HK-2 (cell line): ENCODE measurements at regions not wholly inside any gene's neighbourhood (a gene's known extent, or its start where the extent isn't known, plus 50 kb on each side); places are given as distances from the start of the nearest gene placed in this dataset.
"Not testable (repeated sequence)": the region's sequence is repeated elsewhere in the genome, so short reads cannot be mapped to it uniquely, and the experiment has no call there.

Source experiments
- DNase-seq: peaks from one replicate; pipeline ENCODE4 v3.0.0-alpha.2; 2018; ENCODE audit not compliant: unreplicated experiment

DNA sequence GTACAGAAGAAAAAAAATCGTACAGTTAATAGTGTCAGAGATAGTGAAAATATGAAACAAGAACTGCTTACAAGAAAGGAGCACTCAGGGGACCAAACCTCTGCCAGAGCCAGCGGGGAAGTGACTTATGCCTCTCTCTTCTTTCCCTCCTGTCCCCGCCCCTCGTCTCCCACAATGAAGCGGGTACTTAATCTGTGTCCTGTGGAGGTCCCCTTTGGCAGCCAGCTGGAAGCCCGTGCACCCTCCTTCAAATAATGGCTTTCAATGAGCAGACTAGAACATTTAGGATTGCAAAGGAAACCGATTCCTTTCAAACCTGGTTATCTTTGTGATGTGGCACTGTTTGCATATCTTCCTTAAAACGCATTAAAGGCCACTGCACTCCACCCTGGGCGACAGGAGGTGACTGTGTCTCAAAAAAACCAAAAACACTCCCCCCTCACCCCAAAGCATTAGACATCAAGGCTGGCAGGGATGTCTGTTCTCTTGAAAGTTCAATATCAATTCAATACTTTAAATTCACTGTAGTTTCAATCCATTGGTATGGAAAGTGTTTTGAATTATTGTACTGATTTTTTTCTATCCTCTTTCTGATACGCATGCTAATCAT lies 51.7 kb downstream of the PPIAL4C start:
- not testable (repeated sequence) for DNase-seq

DNA sequence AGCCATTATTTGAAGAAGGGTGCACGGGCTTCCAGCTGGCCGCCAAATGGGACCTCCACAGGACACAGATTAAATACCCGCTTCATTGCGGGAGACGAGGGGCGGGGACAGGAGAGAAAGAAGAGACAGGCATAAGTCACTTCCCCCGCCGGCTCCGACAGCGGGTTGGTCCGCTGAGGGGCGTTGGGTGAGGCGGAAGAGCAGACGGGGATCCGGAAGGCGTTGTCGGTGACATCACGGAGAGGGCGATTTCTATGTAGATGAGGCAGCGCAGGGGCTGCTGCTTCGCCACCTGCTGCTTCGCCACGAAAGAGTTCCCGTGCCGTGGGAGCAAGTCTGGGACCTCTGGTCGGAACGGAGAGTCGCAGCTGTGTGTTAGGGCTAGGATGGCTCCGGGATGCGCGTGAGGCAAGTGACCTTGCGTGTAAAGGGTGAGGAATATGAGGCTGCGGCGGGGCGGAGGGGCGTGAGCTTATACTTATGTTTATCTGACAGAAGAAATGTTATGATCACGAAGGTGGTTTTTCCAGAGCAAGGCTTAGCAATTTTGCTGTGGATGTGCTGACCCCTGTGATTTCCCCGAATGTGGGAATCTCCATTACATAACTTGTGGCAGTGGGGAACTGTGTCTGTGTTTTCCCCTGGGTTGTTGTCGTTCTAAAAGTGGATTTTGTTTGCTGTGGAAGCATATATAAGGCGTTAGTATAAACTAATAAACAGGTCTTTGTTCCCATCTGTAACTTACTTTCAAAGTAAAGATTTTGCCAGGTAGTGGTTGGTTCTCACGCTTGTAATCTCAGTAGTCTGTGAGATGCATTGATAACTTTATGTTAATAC lies 52.9 kb downstream of the PPIAL4C start:
- peak; percentile 81 for DNase-seq

DNA sequence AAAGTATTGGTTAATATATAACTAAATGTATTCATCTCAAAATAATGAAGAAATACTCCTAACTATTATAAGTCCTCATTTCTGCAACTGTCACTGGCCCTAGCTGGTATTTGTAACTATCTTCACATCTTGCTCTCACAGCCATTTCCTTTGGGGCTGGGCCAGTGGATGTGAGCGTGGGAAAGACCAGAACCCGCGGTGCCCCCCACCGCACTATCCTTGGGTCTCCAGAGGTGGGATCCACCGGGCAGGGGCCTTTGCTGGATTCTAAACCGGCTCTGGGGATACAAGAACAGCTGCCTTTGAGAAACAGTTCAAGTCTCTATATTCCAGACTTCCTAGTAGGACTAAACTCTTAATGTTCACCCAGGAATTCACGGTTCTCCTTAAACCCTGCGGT lies 54.8 kb downstream of the PPIAL4C start:
- not testable (repeated sequence) for DNase-seq

DNA sequence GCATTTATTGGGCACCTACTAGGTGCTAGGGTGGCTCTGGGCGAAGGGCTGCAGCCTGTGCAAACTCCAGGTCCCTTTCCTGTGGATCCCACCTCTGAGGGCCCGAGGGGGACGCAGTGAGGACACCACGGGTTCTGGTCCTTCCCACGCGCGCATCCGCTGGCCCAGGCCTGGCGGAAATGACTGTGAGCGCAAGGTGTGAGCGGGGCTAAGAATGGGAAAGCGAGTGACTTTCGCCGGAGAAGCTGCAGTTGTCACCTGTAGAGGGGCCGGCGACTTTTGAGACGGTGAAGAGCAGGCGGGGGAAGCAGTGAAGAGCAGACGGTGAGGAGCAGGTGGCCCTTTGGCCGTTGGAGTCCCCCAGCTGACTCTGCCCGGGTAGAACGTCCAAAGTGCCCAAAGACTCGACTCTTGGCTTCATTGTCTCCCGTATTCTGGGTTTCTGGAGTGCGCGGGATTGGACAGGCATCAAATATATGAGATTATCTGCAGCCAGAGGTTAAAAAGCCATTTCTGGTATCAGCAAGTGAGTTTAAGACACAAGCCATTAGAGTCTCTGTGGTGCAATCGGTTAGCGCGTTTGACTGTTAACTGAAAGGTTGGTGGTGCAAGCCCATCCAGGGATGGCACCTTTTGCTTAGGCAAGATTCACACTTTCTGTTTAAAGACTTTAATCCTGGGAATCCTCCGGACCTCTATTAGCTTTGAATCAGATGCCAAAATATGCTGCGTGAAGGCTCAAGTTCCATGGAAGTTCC lies 55.4 kb downstream of the PPIAL4C start:
- DNase-seq: not testable (repeated sequence)

DNA sequence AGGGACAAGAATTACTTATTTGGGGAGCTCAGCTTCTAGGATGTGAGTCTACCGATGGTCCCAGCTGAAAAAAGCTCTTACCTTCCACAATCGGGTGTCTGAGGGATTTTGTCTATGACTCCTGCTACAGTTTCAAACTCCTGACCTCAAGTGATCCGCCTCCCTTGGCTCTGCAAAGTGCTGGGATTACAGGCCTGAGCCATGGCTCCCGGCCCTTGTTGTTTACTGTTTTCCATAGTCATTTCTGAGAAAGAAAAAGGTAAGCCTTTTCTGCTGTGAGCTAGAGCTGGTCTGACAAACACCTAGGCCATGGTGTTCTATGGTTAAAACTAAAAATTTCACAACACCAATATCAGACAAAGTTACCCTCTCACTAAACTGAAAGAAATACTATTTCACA lies 57.5 kb downstream of the PPIAL4C start:
- not testable (repeated sequence) for DNase-seq

DNA sequence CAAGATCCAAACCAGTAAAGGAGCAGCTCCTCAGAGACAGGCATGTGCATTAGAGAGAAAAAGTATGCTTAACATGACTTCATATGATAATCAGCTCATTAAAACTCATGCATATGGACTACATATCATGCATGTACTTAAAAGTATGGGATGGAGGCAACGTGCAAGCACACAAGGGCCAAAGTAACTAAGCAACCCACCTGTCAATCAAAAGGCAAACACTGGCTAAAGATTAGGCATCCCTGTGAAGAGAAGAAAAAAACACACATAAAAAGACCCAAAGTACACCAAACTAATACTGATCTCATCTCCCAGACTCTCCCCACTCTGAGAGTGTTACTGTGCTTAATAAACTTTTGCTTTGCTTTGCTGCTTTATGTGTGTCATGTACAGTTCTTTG lies 61.2 kb downstream of the PPIAL4C start:
- not testable (repeated sequence) for DNase-seq

DNA sequence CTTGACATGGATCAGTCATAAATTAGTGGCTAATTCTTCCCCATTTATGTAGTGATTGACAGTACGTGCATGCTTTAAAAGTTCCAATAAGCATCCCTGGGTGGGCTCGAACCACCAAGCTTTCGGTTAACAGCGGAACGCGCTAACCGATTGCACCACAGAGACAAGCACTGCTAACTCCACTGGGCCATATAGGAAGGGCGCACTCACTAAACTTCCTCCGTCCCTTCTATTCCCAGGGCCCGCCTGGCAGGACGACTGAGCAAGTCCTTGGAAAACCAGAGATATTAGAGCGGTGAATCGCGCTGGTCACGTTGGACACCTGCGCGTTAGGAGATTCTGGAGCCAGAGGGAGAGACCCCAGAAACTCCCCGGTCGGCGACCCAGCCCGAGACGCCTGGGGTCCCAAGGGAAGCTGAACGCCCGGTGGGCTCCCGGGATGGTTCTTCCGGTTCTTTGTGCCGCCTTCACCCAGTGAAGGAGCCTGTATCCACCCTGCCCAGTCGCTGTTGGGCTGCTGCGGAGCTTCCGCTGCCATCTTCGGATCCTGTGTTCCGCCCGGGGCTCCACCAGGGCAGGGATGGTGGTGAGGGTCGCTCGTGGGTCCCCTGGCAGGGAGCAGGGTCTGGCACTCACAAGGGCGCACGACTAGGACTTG lies 62.8 kb downstream of the PPIAL4C start:
- not testable (repeated sequence) for DNase-seq

DNA sequence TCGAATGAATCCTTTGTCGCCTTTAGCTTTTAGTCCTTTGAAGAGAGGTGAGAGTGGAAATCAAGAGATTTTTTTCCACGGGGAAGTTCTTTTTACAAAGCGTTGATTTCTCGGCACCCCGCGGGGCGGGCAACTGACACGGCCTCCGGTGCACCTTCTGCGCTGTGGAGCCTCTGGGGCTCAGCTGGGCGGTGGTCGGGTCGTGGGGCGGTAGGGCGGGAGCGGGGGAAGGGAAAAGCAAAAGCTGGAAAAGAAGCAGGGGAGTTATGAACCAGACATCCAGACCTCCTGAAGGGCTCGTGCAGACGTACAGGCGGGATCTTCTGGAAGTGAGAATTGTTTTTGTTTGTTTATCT lies 63.3 kb downstream of the PPIAL4C start:
- not testable (repeated sequence) for DNase-seq

DNA sequence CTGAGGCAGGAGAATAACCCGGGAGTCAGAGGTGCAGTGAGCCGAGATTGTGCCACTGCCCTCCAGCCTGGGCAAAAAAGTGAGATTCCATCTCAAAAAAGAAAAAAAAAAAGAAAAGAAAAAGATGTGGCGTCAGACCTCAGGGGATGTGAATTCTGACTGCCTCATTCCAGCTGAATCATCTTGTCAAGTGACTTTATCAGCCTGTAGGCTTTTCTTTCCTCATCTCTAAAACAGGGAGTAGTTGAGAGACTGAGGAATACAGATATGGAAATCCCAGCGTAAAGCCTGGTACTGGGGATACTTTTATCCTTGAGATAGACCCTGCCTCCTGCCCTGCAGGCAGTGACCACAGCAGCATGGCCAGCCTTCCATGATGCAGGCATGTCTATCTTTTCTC lies 74.1 kb downstream of the PPIAL4C start:
- not testable (repeated sequence) for DNase-seq

DNA sequence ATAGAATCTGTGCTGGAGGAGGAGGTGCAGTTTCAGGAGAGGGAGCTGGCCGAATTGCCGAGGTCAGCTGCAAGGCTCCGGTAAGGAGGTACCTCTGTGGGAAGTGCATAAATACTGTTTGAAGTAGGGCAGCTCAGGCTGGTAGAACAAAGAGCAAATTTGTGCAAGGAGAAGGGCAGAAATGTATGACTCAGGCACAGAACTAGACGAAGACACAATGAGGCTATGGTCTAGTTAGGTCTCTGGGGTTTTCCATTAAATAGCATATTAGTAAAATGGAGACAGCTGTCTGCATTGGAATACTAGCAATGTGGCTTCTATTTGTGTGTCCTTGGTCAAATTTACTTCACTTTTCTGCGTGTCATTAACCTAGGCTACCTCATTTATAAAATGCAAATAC lies 74.5 kb downstream of the PPIAL4C start:
- DNase-seq: not testable (repeated sequence)

DNA sequence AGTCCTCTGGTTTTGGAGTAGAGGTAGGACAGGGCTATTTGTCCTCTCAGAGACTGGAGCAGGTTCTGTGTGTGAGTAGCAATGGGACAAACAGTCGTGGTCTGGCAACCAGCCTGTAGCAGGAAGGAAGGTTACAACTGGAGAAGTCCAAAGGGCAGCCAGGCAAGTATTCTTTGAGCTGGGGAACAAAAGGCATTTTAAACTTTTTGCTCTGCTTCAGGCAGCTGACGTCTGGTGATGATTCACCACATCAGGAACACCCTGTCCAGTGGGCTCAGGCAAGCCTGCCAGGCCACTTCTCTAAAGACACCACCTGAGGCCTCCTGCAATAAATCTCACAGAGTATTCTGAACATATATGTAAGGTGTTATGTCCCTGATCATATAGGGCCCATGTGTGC lies 81.0 kb downstream of the PPIAL4C start:
- DNase-seq: not testable (repeated sequence)

DNA sequence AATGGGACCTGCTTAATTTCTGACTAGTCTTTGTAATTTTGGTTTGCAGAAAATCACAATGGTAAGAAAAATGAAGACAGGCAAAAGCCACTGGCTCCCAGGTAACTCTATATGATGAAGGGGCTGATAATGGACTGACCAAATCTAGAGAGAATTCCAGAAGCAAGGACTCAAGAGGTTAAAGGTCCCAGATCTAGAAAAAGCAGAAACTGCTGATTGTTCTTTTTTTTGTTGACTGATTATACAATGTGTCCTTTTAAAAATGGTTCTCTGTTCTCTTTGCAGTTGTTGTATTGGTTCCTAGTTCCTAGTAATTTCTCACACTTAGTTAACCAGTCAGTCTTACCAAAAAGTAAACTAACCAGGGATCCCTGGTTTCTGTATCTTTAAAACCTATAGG lies 81.4 kb downstream of the PPIAL4C start:
- DNase-seq: not testable (repeated sequence)

DNA sequence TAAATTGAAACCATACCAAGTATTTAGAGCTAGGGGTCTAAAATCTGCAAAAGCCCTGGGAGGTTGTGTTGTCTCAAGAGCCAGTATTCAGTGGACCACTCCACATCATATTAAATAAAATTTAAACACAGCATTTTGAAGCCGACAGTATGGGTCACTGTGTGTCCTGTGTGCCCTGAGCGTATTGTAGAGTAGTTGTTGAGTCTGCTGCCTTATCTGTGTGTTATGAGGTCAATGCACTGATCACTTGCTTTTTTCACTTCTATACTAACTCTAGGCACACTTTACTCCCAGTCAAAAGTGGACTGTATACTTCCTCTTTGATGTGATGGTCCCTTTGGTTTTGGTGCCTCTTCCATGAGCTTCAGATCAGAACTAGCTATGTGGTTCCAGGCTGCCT lies 81.9 kb downstream of the PPIAL4C start:
- not testable (repeated sequence) for DNase-seq

DNA sequence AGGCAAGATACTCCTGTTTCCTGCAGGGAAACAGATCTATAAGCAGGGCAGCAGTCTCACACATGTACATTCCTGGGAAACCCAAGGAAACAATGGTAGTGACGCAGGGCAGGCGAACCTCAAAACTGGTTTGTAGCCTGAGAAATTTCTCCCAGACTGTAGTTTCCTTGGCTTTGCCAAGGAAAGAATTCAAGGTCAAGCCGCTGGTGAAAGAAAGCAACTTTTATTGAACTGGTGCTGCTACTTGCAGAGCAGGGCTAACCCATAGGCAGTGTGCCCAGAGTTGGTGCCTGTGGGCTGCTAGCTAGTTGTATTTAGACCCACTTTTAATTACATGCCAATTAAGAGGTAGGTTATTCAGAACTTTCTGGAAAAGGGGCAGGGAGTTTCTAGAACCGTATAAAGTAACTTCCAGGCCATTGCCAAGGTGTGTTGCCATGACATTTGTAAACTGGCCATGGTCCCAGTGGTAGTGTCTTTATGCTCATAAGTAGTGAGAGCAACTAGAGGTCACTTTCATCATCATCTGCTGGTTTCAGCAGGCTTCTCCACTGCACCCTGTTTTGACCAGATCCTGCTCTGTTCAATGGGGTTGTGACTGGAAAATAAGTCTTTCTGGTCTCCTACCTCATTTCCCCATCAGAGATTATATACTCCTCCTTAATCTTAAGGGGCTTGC lies 89.7 kb downstream of the PPIAL4C start:
- not testable (repeated sequence) for DNase-seq

DNA sequence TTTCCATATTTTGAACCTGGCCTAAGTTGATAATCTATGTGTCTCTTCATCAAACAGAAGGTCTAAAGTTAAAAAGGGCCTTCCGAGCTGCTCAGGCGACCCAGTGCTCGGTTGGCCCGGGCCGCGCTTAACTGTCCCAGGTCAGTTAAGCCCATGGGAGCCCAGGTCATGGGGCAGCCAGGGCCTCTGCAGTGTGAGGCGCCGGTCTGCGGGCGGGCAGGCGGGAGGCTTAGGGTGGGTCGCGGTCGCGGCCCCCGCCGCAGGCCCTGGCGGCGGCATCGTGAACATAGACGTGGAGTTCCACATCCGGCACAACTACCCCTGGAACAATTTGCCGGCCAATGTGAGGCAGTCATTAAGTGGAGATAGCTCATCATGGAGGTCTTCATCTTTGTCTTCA lies 91.3 kb downstream of the PPIAL4C start:
- not testable (repeated sequence) for DNase-seq

DNA sequence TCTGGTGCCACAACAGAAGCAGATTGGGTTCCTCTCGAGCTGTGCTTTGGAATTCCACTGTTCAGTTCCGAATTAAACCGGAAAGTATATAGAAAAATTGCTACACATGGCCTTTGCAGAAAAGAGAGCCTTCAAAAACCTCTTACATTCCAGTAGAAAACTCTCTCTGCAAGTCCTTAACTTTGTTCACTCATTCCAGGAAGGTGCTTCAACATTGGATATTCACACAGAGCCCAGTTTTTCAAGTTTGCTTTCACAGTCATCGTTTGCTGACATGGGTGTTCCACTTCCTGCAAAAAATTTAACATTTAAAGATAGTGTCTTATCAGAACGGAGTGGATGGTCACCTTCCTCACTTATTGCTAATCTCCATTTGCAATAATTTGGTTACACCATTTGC lies 93.7 kb downstream of the PPIAL4C start:
- not testable (repeated sequence) for DNase-seq

DNA sequence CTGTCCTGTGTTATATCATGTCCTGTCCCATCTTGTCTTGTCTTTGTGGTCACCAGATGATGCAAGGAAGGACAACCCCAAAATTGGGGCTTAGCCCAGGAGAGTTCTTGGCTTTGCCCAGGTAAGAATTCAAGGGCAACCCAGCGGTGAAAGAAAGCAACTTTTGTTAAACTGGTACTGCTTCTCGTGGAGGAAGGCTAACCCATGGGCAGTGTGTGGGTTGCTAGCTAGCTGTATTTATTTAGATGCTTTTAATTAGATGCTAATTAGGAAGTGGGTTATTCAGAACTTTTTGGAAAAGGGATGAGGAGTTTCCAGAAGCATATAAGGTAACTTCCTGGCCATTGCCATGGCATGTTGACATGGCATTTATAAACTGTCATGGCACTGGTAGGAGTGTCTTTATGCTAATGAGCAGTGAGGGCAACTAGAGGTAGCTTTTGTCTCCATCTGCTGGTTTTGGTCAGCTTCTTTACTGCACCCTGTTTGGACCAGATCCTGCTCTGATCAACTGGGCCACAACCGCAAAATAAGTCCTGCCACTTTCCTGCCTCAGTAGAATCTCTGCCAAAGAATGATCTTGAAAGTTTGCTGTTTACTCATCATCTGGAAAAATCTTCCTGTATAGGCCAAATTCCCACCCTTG lies 95.8 kb upstream of the FCGR1A start:
- not testable (repeated sequence) for DNase-seq

DNA sequence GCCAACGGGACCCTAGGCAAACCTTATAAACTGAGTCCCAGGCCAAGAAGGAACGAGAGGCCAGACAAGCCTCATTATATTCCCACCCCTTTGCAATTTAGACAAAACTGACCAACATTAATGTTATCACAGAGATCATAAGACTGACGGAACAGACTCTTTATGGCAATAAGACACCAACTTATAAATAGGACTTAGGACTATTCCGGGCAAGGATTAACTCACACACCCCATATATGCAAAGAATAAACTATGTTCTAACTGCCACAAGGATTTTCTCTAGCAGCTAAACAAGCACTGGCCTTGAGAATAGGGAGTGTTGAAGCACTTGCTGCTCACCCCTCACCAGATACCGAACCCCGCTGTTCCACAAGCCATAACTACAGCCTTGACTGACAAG lies 91.1 kb upstream of the FCGR1A start:
- DNase-seq: not testable (repeated sequence)

DNA sequence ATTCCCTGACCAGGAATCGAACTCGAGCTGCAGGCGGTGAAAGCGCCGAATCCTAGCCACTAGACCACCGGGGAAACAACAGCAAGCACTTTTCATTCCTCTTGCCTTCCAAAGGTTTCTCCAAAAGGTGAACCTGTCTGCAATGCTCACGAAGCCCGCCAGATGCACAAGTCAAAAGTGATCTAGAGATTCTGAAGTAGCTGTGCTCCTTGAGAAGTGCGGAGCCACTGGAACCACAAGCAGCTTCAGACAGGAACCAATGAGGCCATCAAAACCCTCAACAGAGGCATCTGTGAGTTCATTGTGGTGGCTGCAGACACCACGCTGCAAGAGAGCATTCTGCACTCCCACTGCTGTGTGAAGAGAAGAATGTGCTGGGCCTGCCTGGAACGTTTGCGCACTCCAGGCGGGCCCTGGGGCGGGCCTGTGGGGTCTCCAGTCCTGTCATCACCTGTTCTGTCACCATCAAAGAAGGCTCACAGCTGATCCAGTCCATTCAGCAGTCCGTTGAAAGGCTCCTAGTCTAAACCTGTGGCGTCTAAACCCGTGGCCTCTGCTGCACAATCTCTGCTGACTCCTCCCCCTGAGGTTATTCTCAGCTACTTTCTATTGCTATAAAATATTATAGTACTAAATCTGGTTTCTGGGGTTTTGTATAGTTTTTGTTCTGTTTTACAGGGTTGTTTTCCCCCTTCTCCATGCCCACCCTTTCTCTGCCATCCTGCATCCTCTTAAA lies 89.5 kb upstream of the FCGR1A start:
- not testable (repeated sequence) for DNase-seq

DNA sequence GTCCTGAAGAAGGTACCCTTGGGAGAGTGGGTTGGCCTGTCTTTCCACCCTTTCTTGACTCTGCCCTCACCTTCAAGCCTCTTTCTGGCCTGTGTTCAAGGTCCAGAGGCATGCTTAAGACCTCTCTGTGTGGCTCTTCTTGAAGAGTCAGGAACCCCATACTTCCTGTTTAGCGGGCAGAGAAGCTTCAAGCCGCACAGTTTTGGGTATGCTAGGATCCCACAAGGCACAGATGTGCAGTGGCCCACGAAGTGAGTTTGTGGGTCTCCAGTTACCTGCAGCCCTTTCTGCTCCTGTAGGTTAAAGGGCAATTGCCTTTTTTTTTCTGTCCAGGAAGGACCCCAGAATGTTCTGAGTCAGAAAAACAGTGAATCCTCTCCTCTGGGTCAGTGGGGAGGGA lies 87.4 kb upstream of the FCGR1A start:
- DNase-seq: not testable (repeated sequence)
